IMR-90 (cell line): ENCODE measurements at regions not wholly inside any gene's neighbourhood (a gene's known extent, or its start where the extent isn't known, plus 50 kb on each side); places are given as distances from the start of the nearest gene placed in this dataset.

Experiments used
- ATAC-seq: fragments of 200-7000 bp; cut with Tn5 transposase; 2 replicates; pipeline ENCODE4 v1.9.1; 2020; ENCODE audit warnings: low read depth, mild to moderate bottlenecking, moderate library complexity
- BruUV-seq: library from RNA; stranded (reverse); fragments of 400-500 nt; replicated peaks from 2 replicates; lab custom pipeline; 2021; lab: Mats Ljungman, UMichigan
- CTCF ChIA-PET: fragments of 300-600 bp; formaldehyde crosslinking; extraction: SDS; loops from one replicate; lab custom pipeline; 2021; ENCODE audit warnings: antibody characterized with exemption; lab: Yijun Ruan, JAX
- POLR2A ChIA-PET: fragments of 300-600 bp; sonication (Branson Sonifier 250); formaldehyde crosslinking; loops from one replicate; lab custom pipeline; 2022; ENCODE audit warnings: antibody characterized with exemption; ENCODE audit not compliant: unreplicated experiment; lab: Charles Lee
- DNase-seq: peaks from one replicate; pipeline ENCODE4 v3.0.0; 2013
- H2AFZ ChIP-seq: replicated peaks from 2 replicates; pipeline ENCODE3; 2013; ENCODE audit warnings: low read length, mild to moderate bottlenecking; ENCODE audit not compliant: poor library complexity
- H2AK5ac ChIP-seq: 2 replicates; pipeline ENCODE4 v1.6.1; 2013; ENCODE audit warnings: low read depth, low read length, inconsistent platforms
- H2AK9ac ChIP-seq: replicated peaks from 2 replicates; pipeline ENCODE3; 2013; ENCODE audit warnings: mild to moderate bottlenecking, low read depth, low read length, moderate library complexity; ENCODE audit not compliant: poor library complexity
- H2BK120ac ChIP-seq: 2 replicates; pipeline ENCODE4 v1.6.1; 2013; ENCODE audit warnings: low read depth, low read length, inconsistent platforms
- H2BK15ac ChIP-seq: 3 replicates; pipeline ENCODE4 v1.6.1; 2013; ENCODE audit warnings: low read depth, low read length, inconsistent platforms
- H2BK20ac ChIP-seq: 2 replicates; pipeline ENCODE4 v1.6.1; 2013; ENCODE audit warnings: low read depth, mild to moderate bottlenecking, inconsistent platforms, low read length, moderate library complexity
- H2BK5ac ChIP-seq: 2 replicates; pipeline ENCODE4 v1.6.1; 2013; ENCODE audit warnings: mild to moderate bottlenecking, low read depth, low read length, inconsistent platforms; ENCODE audit not compliant: poor library complexity, severe bottlenecking
- H3K14ac ChIP-seq: replicated peaks from 2 replicates; pipeline ENCODE4 v1.6.1; 2013; ENCODE audit warnings: low read depth, low read length, inconsistent platforms
- H3K18ac ChIP-seq: 2 replicates; pipeline ENCODE4 v1.6.1; 2013; ENCODE audit warnings: low read depth, low read length, control low read depth
- H3K23ac ChIP-seq: 2 replicates; pipeline ENCODE4 v1.6.1; 2013; ENCODE audit warnings: low read depth, low read length, inconsistent platforms
- H3K27ac ChIP-seq: 2 replicates; pipeline ENCODE4 v1.5.1; 2013; ENCODE audit warnings: mild to moderate bottlenecking, control low read depth, low read length; ENCODE audit not compliant: insufficient read depth
- H3K27me3 ChIP-seq: 2 replicates; pipeline ENCODE4 v1.6.1; 2013; ENCODE audit warnings: low read length; ENCODE audit not compliant: control insufficient read depth, insufficient read depth
- H3K36me3 ChIP-seq: 2 replicates; pipeline ENCODE4 v1.6.1; 2013; ENCODE audit warnings: low read length, mixed read lengths; ENCODE audit not compliant: control insufficient read depth, insufficient read depth
- H3K4ac ChIP-seq: 2 replicates; pipeline ENCODE4 v1.6.1; 2013; ENCODE audit warnings: low read depth, low read length, inconsistent platforms
- H3K4me1 ChIP-seq: 2 replicates; pipeline ENCODE4 v1.6.1; 2013; ENCODE audit warnings: low read length, mixed read lengths; ENCODE audit not compliant: control insufficient read depth, insufficient read depth
- H3K4me2 ChIP-seq: 2 replicates; pipeline ENCODE4 v1.6.1; 2013; ENCODE audit warnings: low read depth, mild to moderate bottlenecking, control low read depth, low read length, moderate library complexity
- H3K4me3 ChIP-seq: 2 replicates; pipeline ENCODE4 v1.5.1; 2013; ENCODE audit warnings: low read depth, mild to moderate bottlenecking, control low read depth, low read length, moderate library complexity; ENCODE audit not compliant: insufficient read depth
- H3K56ac ChIP-seq: 2 replicates; pipeline ENCODE4 v1.6.1; 2013; ENCODE audit warnings: low read length, inconsistent platforms; ENCODE audit not compliant: insufficient read depth; ENCODE audit errors: extremely low read depth
- H3K79me1 ChIP-seq, 2 experiments: 2 replicates each; pipeline ENCODE4 v1.6.1; 2013; ENCODE audit warnings: low read length in 2 of 2, inconsistent platforms in 1 of 2, low read depth in 1 of 2
- H3K9ac ChIP-seq: 2 replicates; pipeline ENCODE4 v1.6.1; 2013; ENCODE audit warnings: low read depth, low read length, control low read depth
- H3K9me1 ChIP-seq: 2 replicates; pipeline ENCODE4 v1.6.1; 2013; ENCODE audit warnings: low read length, inconsistent platforms; ENCODE audit not compliant: insufficient read depth
- H3K9me3 ChIP-seq: 2 replicates; pipeline ENCODE4 v1.6.1; 2013; ENCODE audit warnings: low read length; ENCODE audit not compliant: control insufficient read depth, insufficient read depth
- H4K20me1 ChIP-seq: 2 replicates; pipeline ENCODE4 v1.6.1; 2013; ENCODE audit warnings: low read length, inconsistent platforms; ENCODE audit not compliant: insufficient read depth
- H4K5ac ChIP-seq: 2 replicates; pipeline ENCODE4 v1.6.1; 2013; ENCODE audit warnings: mild to moderate bottlenecking, low read depth, low read length, control low read depth
- H4K8ac ChIP-seq, 2 experiments: 2 replicates each; pipeline ENCODE4 v1.6.1; 2013; ENCODE audit warnings: low read depth in 2 of 2, low read length in 2 of 2, control low read depth in 1 of 2, inconsistent platforms in 1 of 2
- H4K91ac ChIP-seq: 2 replicates; pipeline ENCODE4 v1.6.1; 2013; ENCODE audit warnings: low read depth, low read length, inconsistent platforms; ENCODE audit not compliant: insufficient read depth
- CEBPB ChIP-seq: IDR thresholded peaks from 2 replicates; pipeline ENCODE4 v1.6.1; 2012; ENCODE audit warnings: low read depth, low read length, improper control_type of control experiment
- CHD1 ChIP-seq: IDR thresholded peaks from 2 replicates; pipeline ENCODE4 v1.6.1; 2012; ENCODE audit warnings: low read depth, low read length, improper control_type of control experiment
- CTCF ChIP-seq: conservative IDR thresholded peaks from 2 replicates; pipeline ENCODE4 v1.5.1; 2012; ENCODE audit warnings: mild to moderate bottlenecking, low read depth, low read length, improper control_type of control experiment
- ELK1 ChIP-seq: fragments of 150-350 bp; IDR thresholded peaks from 2 replicates; pipeline ENCODE4 v1.6.1; 2016; ENCODE audit warnings: low read depth, mild to moderate bottlenecking, low read length, moderate library complexity, borderline replicate concordance
- FOS ChIP-seq: fragments of 150-350 bp; IDR thresholded peaks from 2 replicates; pipeline ENCODE4 v1.6.1; 2016; ENCODE audit warnings: low read depth, low read length
- MAFK ChIP-seq: IDR thresholded peaks from 2 replicates; pipeline ENCODE4 v1.6.1; 2012; ENCODE audit warnings: low read depth, low read length, improper control_type of control experiment
- MAZ ChIP-seq: IDR thresholded peaks from 2 replicates; pipeline ENCODE4 v1.6.1; 2012; ENCODE audit warnings: low read depth, mild to moderate bottlenecking, low read length, improper control_type of control experiment, moderate library complexity, borderline replicate concordance
- MXI1 ChIP-seq: IDR thresholded peaks from 2 replicates; pipeline ENCODE4 v1.6.1; 2012; ENCODE audit warnings: low read depth, mild to moderate bottlenecking, low read length, moderate library complexity, borderline replicate concordance
- NFE2L2 ChIP-seq: fragments of 150-350 bp; IDR thresholded peaks from 2 replicates; pipeline ENCODE4 v1.6.1; 2016; ENCODE audit warnings: low read depth, mild to moderate bottlenecking, low read length
- POLR2A ChIP-seq: IDR thresholded peaks from 2 replicates; pipeline ENCODE4 v1.6.1; 2012; ENCODE audit warnings: mild to moderate bottlenecking, low read depth, low read length
- RAD21 ChIP-seq: IDR thresholded peaks from 2 replicates; pipeline ENCODE4 v1.6.1; 2012; ENCODE audit warnings: low read length, improper control_type of control experiment
- RCOR1 ChIP-seq: IDR thresholded peaks from 2 replicates; pipeline ENCODE4 v1.6.1; 2012; ENCODE audit warnings: mild to moderate bottlenecking, low read length, improper control_type of control experiment; ENCODE audit not compliant: insufficient replicate concordance
- RFX5 ChIP-seq: IDR thresholded peaks from 2 replicates; pipeline ENCODE4 v1.8.0; 2012; ENCODE audit warnings: low read depth, mild to moderate bottlenecking, low read length, moderate library complexity
- SMC3 ChIP-seq: fragments of 150-350 bp; IDR thresholded peaks from 2 replicates; pipeline ENCODE4 v1.6.1; 2016; ENCODE audit warnings: low read depth, mild to moderate bottlenecking, antibody characterized with exemption, low read length, moderate library complexity
- USF2 ChIP-seq: fragments of 150-350 bp; IDR thresholded peaks from 2 replicates; pipeline ENCODE4 v1.6.1; 2017; ENCODE audit warnings: mild to moderate bottlenecking, antibody characterized with exemption, low read length, low read depth
- WGBS, 2 experiments: methylation state at CpG; one replicate each; pipeline versions ENCODE4 v1.1.5 to v1.1.7; 2013; ENCODE audit warnings: missing lambda C conversion rate in 2 of 2; ENCODE audit not compliant: insufficient read length in 1 of 2; ENCODE audit errors: extremely low coverage in 2 of 2; 5-methylcytosine and 5-hydroxymethylcytosine counted together
- dilution Hi-C: fragments of 300-500 bp; cut with HindIII; formaldehyde crosslinking; loops from one replicate; pipeline ENCODE4 v1.14.3; 2018; ENCODE audit warnings: low sequenced_read_pairs; ENCODE audit not compliant: unreplicated experiment
- in situ Hi-C: fragments of 300-500 bp; cut with MboI; formaldehyde crosslinking; loops from 3 replicates; pipeline ENCODE4 v1.14.3; 2019; ENCODE audit warnings: low sequenced_read_pairs, inconsistent platforms, mixed read lengths
- intact Hi-C: fragments of 100-400 bp; cut with micrococcal nuclease; formaldehyde crosslinking; loops from 2 replicates; pipeline ENCODE4 v1.10.0; 2022

- Histone ChIP-seq H3K9me3 (no peaks in the 10 kb centered on the region), H3K4me3 (no peak overlapping the region), H2BK5ac (no peak overlapping the region), H2BK20ac (peak overlapping the region; percentile 44), H3K79me1 (no peaks in the 10 kb centered on the region), H2BK120ac (no peak overlapping the region), H3K27me3 (peaks cover 2% of the 10 kb centered on the region; the same call in 1 of the 2 replicates), H3K4me2 (no peak overlapping the region), H4K20me1 (no peaks in the 10 kb centered on the region), H2BK15ac (no peak overlapping the region), H4K91ac (no peak overlapping the region), H2AK5ac (peak overlapping the region; percentile 42; the same call in 1 of the 2 replicates), H3K23ac (no peak overlapping the region), H3K4ac (0 out of 2 replicates have a peak overlapping the region, but pooled peaks have one; percentile 9), H3K4me1 (peaks cover 15% of the 10 kb centered on the region), H3K18ac (0 out of 2 replicates have a peak overlapping the region, but pooled peaks have one; percentile 29), H2AK9ac (no peak overlapping the region), H3K27ac (no peak overlapping the region), H3K9me1 (peaks cover 15% of the 10 kb centered on the region; the same call in 1 of the 2 replicates), H3K56ac (no peak overlapping the region), H3K36me3 (no peaks in the 10 kb centered on the region), H2AFZ (no peak overlapping the region), H3K14ac (no peak overlapping the region), H3K9ac (no peak overlapping the region), H4K5ac (no peak overlapping the region), H4K8ac (no peak overlapping the region)
- DNase-seq (no peak), ATAC-seq (no peak)
- in situ Hi-C loops = no loop called here
- CTCF ChIA-PET = interaction anchor here (0.5 to 0.6 kb wide), 2 partner anchors 101 to 121 kb away, joined by 3 to 4 read pairs; no protein-coding TSS in a partner anchor
- WGBS, 2 experiments = 87% methylated on average over 3 of the region's 6 CpGs; no CpG with 5 or more reads in 1 of the 2 experiments
- intact Hi-C loops = no loop called here
- POLR2A ChIA-PET = no interaction called here
- BruUV-seq = no TSS peak
- dilution Hi-C loops = no loop called here
- no peak for TF ChIP-seq RAD21
- TF ChIP-seq MXI1 = no peak
- TF ChIP-seq RCOR1 = no peak
- TF ChIP-seq USF2 = no peak
- TF ChIP-seq MAFK = no peak
- TF ChIP-seq ELK1 = no peak
- no peak for TF ChIP-seq NFE2L2
- TF ChIP-seq MAZ = no peak
- no peak for TF ChIP-seq CTCF
- no peak for TF ChIP-seq SMC3
- TF ChIP-seq POLR2A = no peak
- no peak for TF ChIP-seq FOS
- TF ChIP-seq CHD1 = no peak
- TF ChIP-seq CEBPB = no peak
- no peak for TF ChIP-seq RFX5
Observed at GRCh38 chr12:5272018-5272785, 159.7 kb upstream of the NTF3 start.
